Small intestine (tissue), 7 donors: ENCODE measurements at regions not wholly inside any gene's neighbourhood (a gene's known extent, or its start where the extent isn't known, plus 50 kb on each side); places are given as distances from the start of the nearest gene placed in this dataset.

Experiments
- DNase-seq, 2 donors: peaks; one replicate each; pipeline versions ENCODE4 v3.0.0 to v3.0.0-alpha.2; 2013
- FAIRE-seq: peaks from 2 replicates; lab custom pipeline; 2012; peaks lifted over from hg19 to GRCh38; lab: Jason Lieb, UNC
- H3K27ac ChIP-seq, 3 donors: one replicate each; pipeline ENCODE4 v1.5.1; 2013; ENCODE audit warnings: low read length in 2 of 3, mild to moderate bottlenecking in 2 of 3, control low read depth in 1 of 3, inconsistent platforms in 1 of 3, low read depth in 1 of 3, moderate library complexity in 1 of 3
- H3K27me3 ChIP-seq, 3 donors: one replicate each; pipeline ENCODE4 v1.6.1; 2013; ENCODE audit warnings: low read length in 3 of 3, inconsistent platforms in 1 of 3; ENCODE audit not compliant: control insufficient read depth in 3 of 3, insufficient read depth in 3 of 3
- H3K36me3 ChIP-seq, 3 donors: one replicate each; pipeline ENCODE4 v1.6.1; 2013; ENCODE audit warnings: low read length in 3 of 3, inconsistent platforms in 1 of 3, low read depth in 1 of 3, mild to moderate bottlenecking in 1 of 3, moderate library complexity in 1 of 3; ENCODE audit not compliant: control insufficient read depth in 3 of 3, insufficient read depth in 2 of 3
- H3K4me1 ChIP-seq, 3 donors: one replicate each; pipeline ENCODE4 v1.6.1; 2013; ENCODE audit warnings: low read length in 2 of 3, inconsistent platforms in 1 of 3, low read depth in 1 of 3, mild to moderate bottlenecking in 1 of 3, moderate library complexity in 1 of 3; ENCODE audit not compliant: control insufficient read depth in 3 of 3, insufficient read depth in 2 of 3
- H3K4me3 ChIP-seq, 3 donors: one replicate each; pipeline ENCODE4 v1.5.1; 2013; ENCODE audit warnings: low read length in 3 of 3, control low read depth in 1 of 3, inconsistent platforms in 1 of 3, low read depth in 1 of 3, mild to moderate bottlenecking in 1 of 3, moderate library complexity in 1 of 3
- H3K9me3 ChIP-seq, 2 donors: one replicate each; pipeline ENCODE4 v1.6.1; 2013; ENCODE audit warnings: low read depth in 1 of 2, low read length in 1 of 2; ENCODE audit not compliant: control insufficient read depth in 2 of 2, insufficient read depth in 1 of 2
- WGBS, 3 donors: extraction: QIAGEN DNeasy Blood & Tissue Kit; methylation state at CpG; one replicate each; pipeline ENCODE4 v1.1.7; 2013; 5-methylcytosine and 5-hydroxymethylcytosine counted together
- donor health status: healthy with polysubstance abuse.
- donor health status: control.
- donor health status: control.
- donor health status: Bipolar disorder and iron deficiency.
- donor health status: healthy.

DNA sequence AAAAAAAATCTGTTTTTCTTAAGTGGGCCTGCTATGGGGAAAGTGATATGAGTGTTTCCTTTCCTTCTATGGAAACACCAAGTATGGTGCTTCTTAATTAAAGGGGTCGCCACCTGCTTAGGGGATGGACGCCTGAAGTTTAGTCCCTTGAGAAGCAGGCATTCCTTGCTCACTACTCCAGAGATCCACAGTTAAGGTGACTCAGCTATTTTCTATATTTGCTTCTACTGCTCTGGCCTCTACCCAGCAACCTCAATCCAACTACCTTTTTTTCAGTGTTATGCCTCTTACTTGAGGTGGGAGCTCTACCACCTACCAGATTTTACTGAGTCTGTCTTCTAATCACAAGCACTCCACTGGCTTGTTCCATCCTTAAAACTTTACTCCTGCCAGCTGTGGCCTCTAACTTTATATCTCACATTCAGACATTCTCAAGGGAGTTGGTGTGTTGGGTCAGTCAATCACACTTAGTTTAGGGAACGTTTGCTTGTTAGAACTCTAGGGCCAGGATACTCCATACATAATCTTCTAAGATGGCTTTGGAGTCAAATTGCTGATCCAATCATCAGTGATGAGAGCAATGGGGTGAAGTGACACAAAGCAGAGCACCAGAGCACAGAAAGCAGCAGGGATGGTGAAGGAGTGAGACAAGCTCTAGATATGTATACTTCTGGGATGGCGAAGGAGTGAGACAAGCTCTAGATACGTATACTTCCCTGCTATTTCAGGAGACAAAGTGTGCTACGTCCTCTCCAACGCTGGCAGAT lies 708.1 kb downstream of the EFNA5 start:
- H3K4me1 ChIP-seq = peaks cover 0 to 4% (median 0%) of the 10 kb centered on the region in 3 donors
- H3K9me3 ChIP-seq = no peaks in the 10 kb centered on the region
- H3K36me3 ChIP-seq = no peaks in the 10 kb centered on the region
- FAIRE-seq (no peak), DNase-seq (no peak)
- no peak overlapping the region for H3K4me3 ChIP-seq
- no peaks in the 10 kb centered on the region for H3K27me3 ChIP-seq
- 74 to 87% (median 80%) methylated on average over 7 of the region's 7 CpGs for WGBS, 3 donors
- no peak overlapping the region for H3K27ac ChIP-seq

DNA sequence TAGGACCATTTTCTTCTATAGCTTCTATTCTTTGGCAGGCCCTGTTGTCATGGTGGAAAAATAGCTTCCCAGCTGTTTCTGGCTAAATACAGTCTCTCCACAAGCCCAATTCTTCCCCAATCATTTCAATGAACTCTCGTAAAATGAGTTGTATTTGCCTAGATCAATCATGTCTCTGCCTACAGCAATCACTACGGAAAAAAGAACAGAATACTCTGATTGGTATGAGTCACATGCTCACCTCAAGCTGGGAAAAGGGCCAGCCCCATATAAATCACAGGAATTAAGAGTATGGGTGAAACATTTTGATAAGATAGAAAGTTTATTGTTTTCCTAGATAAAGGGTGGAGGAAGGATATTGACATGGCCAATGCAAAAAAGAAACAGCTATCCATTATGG lies 711.4 kb downstream of the EFNA5 start:
- no peaks in the 10 kb centered on the region for H3K27me3 ChIP-seq
- no peaks in the 10 kb centered on the region for H3K9me3 ChIP-seq
- H3K4me3 ChIP-seq = no peak overlapping the region
- no peak overlapping the region for H3K27ac ChIP-seq
- H3K4me1 ChIP-seq = no peaks in the 10 kb centered on the region
- H3K36me3 ChIP-seq = no peaks in the 10 kb centered on the region
- 22 to 61% (median 31%) methylated on average over 2 of the region's 2 CpGs for WGBS, 3 donors
- peak in 1 of 2 donors; percentile 82 for DNase-seq
- peak; percentile 39 for FAIRE-seq

DNA sequence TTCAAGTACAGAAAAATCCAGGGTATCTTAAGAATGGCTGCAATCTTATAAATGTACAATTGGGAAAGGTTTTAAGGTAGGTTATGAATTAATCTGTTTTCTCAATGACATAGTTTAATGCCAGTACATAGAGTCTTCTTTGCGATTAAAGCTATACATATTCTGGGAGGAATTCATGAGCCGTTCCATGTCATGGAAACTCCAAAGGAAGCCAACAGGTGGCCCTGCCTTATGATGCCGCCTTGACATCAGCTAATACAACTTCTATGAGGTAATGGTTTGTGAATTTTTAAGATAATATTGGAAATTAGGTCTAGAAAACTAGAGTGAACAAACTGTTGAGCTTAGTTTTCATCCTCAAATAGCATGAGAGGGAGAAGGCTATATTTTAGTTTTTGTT lies 713.4 kb downstream of the EFNA5 start:
- Histone ChIP-seq H3K27ac (no peak overlapping the region), H3K4me3 (no peak overlapping the region), H3K27me3 (no peaks in the 10 kb centered on the region), H3K4me1 (no peaks in the 10 kb centered on the region), H3K9me3 (no peaks in the 10 kb centered on the region), H3K36me3 (no peaks in the 10 kb centered on the region)
- 93 to 96% (median 96%) methylated on average over 3 of the region's 3 CpGs for WGBS, 3 donors
- no peak for DNase-seq
- FAIRE-seq = no peak

DNA sequence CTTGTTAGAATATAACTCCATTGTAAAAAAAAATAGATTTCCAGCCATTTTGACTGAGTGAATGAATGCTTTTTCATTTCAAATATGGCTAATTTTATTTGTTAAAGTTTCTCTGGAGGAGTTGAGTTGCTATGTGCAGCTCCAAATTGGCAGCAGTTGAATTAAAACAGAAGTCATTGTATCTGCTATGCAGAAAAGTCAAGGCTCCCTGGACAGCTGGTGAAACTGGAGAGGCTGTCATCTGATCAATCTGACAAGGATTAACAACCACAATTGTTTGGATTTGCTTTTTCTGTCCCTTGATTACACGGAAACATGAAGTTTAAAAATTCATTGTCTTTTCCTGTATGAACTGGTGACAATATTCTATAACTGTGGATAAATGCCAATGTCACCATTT lies 713.9 kb downstream of the EFNA5 start:
- H3K4me1 ChIP-seq = no peaks in the 10 kb centered on the region
- no peak overlapping the region for H3K4me3 ChIP-seq
- no peaks in the 10 kb centered on the region for H3K9me3 ChIP-seq
- no peaks in the 10 kb centered on the region for H3K36me3 ChIP-seq
- no peaks in the 10 kb centered on the region for H3K27me3 ChIP-seq
- FAIRE-seq (no peak), DNase-seq (no peak)
- WGBS, 3 donors = 49 to 58% (median 53%) methylated on average over 1 of the region's 1 CpG
- no peak overlapping the region for H3K27ac ChIP-seq

DNA sequence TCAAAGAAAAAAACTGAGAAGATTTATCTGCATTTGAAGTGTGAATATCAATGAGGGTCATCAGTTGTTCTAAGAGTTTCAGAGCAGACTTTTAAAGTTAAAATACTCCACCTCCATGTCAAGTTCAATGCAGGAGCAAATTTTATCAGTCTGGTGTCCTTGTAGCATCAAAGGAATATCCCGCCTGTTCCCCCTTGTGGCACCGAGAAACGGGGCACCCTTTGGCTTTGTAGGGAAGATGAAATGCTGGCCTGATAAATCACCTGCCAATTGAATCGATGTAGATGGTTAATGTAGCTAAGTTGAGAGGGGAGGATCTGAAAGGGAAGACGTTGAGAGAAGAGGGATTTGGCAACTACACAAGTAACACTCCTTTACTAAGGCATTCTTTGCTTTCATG lies 714.5 kb downstream of the EFNA5 start:
- 26 to 64% (median 45%) methylated on average over 5 of the region's 5 CpGs for WGBS, 3 donors
- no peak overlapping the region for H3K4me3 ChIP-seq
- H3K27me3 ChIP-seq = no peaks in the 10 kb centered on the region
- FAIRE-seq (no peak), DNase-seq (no peak)
- no peaks in the 10 kb centered on the region for H3K9me3 ChIP-seq
- no peaks in the 10 kb centered on the region for H3K4me1 ChIP-seq
- H3K36me3 ChIP-seq = no peaks in the 10 kb centered on the region
- no peak overlapping the region for H3K27ac ChIP-seq

DNA sequence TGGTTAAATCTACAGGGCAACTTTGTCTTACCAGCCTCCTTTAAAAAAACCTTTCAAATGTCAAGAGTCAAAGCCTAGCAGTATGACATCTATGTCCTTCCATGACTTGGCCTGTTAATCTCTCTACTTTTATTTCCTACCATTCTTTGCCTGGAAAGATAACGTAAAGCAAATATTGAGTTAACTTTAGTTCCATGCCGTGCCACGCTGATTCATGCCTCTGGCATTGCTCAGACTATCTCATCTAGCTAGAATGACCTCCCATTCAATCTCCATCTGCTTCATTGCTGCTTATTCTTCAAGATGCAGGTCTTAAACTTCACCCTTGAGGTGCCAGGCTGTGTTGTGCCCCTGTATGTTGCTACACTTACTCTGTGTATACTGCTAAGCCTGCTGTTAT lies 729.8 kb downstream of the EFNA5 start:
- no peak for FAIRE-seq
- DNase-seq = peak; percentile 45 to 60
- no peak overlapping the region for H3K27ac ChIP-seq
- WGBS, 3 donors = 13 to 76% (median 50%) methylated on average over 3 of the region's 3 CpGs
- H3K9me3 ChIP-seq = no peaks in the 10 kb centered on the region
- H3K36me3 ChIP-seq = no peaks in the 10 kb centered on the region
- H3K27me3 ChIP-seq = peaks cover 0 to 1% (median 0%) of the 10 kb centered on the region in 3 donors
- H3K4me3 ChIP-seq = no peak overlapping the region
- H3K4me1 ChIP-seq = no peaks in the 10 kb centered on the region

DNA sequence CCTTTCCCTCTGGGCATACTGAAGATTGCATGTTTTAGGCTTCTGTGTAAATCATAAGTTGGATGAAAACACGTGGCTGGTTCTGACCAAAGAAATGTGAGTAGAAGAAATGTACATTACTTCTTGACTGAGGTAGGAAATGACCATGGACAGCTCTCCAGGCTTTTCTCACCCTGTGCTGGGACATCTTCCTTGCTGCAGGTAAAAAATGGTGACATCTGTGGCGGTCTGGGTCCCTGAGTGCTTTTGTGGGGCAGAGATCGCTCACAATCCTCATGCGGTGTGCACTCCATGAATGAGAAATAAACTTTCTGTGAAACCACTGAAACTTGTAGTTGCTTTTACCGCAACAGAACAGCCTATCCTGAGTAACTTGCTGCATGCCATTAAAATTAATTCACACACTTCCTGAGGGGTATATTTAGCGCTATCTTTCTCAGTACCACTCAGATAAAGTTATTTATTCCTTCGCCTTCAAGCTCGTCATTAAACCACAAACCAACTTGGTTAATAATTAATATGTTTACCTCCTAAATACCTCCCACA lies 730.4 kb downstream of the EFNA5 start:
- Histone ChIP-seq H3K27me3 (peaks cover 0 to 1% (median 0%) of the 10 kb centered on the region in 3 donors), H3K4me1 (no peaks in the 10 kb centered on the region), H3K4me3 (no peak overlapping the region), H3K9me3 (no peaks in the 10 kb centered on the region), H3K36me3 (no peaks in the 10 kb centered on the region), H3K27ac (no peak overlapping the region)
- WGBS, 3 donors = 76 to 86% (median 82%) methylated on average over 8 of the region's 8 CpGs
- FAIRE-seq (no peak), DNase-seq (no peak)

DNA sequence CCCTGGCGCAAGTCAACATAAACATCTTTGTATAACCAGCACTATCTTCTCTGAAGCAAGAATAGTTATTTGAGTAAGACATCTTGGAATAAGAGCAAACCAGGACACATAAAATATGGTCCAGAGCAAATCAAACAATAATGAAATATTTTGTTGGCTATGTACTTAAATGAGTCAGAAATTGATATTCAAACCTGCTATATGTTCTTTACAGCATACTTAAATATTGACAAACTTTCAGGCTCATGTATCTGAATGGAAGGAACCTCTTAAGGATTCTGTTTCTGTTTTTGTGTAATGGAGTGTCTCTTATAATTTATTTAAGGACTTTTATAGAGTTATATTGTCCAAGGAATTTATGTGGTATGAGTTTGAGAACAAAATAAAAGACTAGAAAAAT lies 747.3 kb downstream of the EFNA5 start:
- Histone ChIP-seq H3K4me1 (no peaks in the 10 kb centered on the region), H3K36me3 (no peaks in the 10 kb centered on the region)

More for the DNA sequence above, 747.3 kb downstream of the EFNA5 start:
- Histone ChIP-seq H3K4me3 (no peak overlapping the region), H3K27ac (no peak overlapping the region), H3K9me3 (no peaks in the 10 kb centered on the region), H3K27me3 (no peaks in the 10 kb centered on the region)
- FAIRE-seq (no peak), DNase-seq (no peak)
- WGBS, 3 donors = 94 to 98% (median 95%) methylated on average over 1 of the region's 1 CpG
